Neural cell (in vitro differentiated cells): ENCODE measurements at regions not wholly inside any gene's neighbourhood (a gene's known extent, or its start where the extent isn't known, plus 50 kb on each side); places are given as distances from the start of the nearest gene placed in this dataset.

Experiments used
- CTCF ChIP-seq: fragments of 450-650 bp; IDR thresholded peaks from 2 replicates; pipeline ENCODE4 v1.5.1; 2014; ENCODE audit warnings: antibody characterized with exemption, mild to moderate bottlenecking, moderate library complexity; ENCODE audit not compliant: poor library complexity, severe bottlenecking
- EP300 ChIP-seq: fragments of 450-650 bp; conservative IDR thresholded peaks from 2 replicates; pipeline ENCODE4 v1.6.1; 2014; ENCODE audit warnings: antibody characterized with exemption, mild to moderate bottlenecking, moderate library complexity; ENCODE audit not compliant: poor library complexity, severe bottlenecking
- EZH2 ChIP-seq: fragments of 200-600, 300-800 bp; shearing (Covaris generic), sonication (generic); IDR thresholded peaks from 2 replicates; pipeline ENCODE4 v1.6.1; 2014; ENCODE audit warnings: antibody characterized with exemption, low read length, borderline replicate concordance, mild to moderate bottlenecking; ENCODE audit not compliant: insufficient read depth, poor library complexity, severe bottlenecking
- MXI1 ChIP-seq: fragments of 450-650 bp; conservative IDR thresholded peaks from 2 replicates; pipeline ENCODE4 v1.6.1; 2014; ENCODE audit warnings: antibody characterized with exemption, mild to moderate bottlenecking; ENCODE audit not compliant: poor library complexity, severe bottlenecking
- POLR2AphosphoS5 ChIP-seq: IDR thresholded peaks from 2 replicates; pipeline ENCODE4 v1.6.1; 2012
- REST ChIP-seq: IDR thresholded peaks from 2 replicates; pipeline ENCODE4 v1.6.1; 2012; ENCODE audit warnings: borderline replicate concordance
- SMC3 ChIP-seq: fragments of 450-650 bp; conservative IDR thresholded peaks from 2 replicates; pipeline ENCODE4 v1.6.1; 2014; ENCODE audit warnings: antibody characterized with exemption, mild to moderate bottlenecking, moderate library complexity; ENCODE audit not compliant: poor library complexity
- TAF1 ChIP-seq: IDR thresholded peaks from 2 replicates; pipeline ENCODE4 v1.6.1; 2012; ENCODE audit warnings: low read depth

DNA sequence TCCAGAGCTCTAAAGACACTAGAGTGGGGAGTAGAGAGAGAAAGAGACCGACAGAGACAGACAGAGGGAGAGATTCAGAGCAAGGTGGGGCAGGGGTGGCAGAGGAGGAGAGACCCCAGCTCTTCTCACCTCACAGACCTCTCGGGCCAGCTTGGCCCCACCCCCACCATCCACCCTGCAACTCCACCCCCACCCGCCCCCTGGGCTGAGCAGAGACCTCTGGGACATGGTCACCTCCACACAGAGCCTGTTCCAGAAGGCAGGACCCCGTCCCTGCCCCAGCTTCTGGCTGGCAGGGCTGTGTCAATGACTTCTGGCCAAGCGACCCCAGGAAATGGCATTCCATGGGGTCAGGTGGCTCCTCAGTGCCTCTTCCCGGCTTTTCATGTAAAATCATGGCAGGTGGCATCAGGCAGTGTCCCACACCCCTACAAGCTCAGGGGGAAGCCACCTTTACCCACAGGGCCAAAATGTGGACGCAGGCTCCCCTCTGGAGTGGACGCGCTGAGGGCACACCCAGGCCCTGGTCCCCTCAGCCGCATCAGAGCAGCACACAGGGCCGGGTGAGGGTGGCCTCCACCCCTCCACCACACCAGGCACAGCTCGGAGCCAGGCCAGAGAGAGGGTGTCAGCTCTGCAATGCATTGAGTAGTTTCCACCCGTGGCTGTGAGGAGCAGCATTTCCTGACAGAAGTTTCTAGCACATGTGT, 131.2 kb upstream of the LPCAT1 start:
- TF ChIP-seq MXI1 (no peak), EZH2 (no peak), POLR2AphosphoS5 (no peak), CTCF (no peak), TAF1 (no peak), REST (no peak), EP300 (no peak), SMC3 (no peak)
